AG09309 (cell line): ENCODE measurements at regions not wholly inside any gene's neighbourhood (a gene's known extent, or its start where the extent isn't known, plus 50 kb on each side); places are given as distances from the start of the nearest gene placed in this dataset.
"Not testable (repeated sequence)": the region's sequence is repeated elsewhere in the genome, so short reads cannot be mapped to it uniquely, and the experiment has no call there.

Experiments
- DNase-seq: peaks from one replicate; pipeline ENCODE4 v3.0.0-alpha.2; 2010; ENCODE audit warnings: low read depth
- H3K4me3 ChIP-seq: 2 replicates; pipeline ENCODE4 v1.5.1; 2011; ENCODE audit warnings: mild to moderate bottlenecking, low read depth, low read length, moderate library complexity; ENCODE audit not compliant: control insufficient read depth
- CTCF ChIP-seq: IDR thresholded peaks from 2 replicates; pipeline ENCODE4 v1.5.1; 2011; ENCODE audit warnings: mild to moderate bottlenecking, low read depth, low read length, inconsistent platforms; ENCODE audit not compliant: insufficient read depth, control insufficient read depth; ENCODE audit errors: missing control alignments

DNA sequence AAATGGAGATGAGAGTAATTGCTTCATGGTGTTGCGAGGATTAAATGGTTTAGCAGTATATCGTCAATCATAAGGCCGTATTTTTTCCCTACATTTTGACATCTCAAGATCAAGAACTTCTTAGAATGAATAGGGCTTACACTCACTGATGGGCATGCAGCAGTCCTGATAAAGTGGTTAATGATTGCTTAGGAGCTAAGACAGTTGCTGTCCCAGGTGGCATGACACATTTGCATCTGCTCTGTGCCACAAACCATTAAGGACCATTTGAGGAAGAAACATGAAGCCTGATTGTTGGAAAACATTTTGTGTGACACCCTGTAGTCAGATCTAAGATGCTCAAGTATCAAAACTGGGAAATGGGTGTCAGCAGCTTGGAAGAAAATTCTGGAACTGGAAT, 81.0 kb upstream of the SGIP1 start:
- H3K4me3 ChIP-seq = no peak overlapping the region
- DNase-seq = no peak
- TF ChIP-seq CTCF = no peak

GRCh38 chr1:66455446-66455845, 78.5 kb upstream of the SGIP1 start:
- no peak for TF ChIP-seq CTCF
- no peak overlapping the region for H3K4me3 ChIP-seq
- no peak for DNase-seq

DNA sequence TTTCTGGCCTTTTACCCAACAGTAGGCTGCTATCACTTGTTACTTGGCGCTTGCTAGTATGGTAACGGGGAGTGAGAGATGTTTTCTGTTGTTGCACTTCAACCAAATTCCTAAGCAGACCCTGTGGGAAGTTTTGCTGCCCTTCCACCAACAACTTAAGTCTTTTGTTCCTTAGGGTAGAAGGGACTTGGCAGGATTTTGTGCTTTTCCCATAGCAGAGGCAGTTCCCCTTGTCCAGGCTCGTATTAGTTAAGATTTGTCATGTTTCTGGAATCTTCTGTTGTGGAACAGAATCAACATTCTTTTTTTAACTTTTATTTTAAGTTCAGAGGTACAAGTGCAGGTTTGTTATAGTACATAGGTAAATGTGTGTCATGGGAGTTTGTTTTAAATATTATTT, 73.2 kb upstream of the SGIP1 start:
- H3K4me3 ChIP-seq = no peak overlapping the region
- DNase-seq = no peak
- TF ChIP-seq CTCF = no peak

- no peak overlapping the region for H3K4me3 ChIP-seq
- no peak for DNase-seq
- TF ChIP-seq CTCF = no peak
Observed at GRCh38 chr1:66462313-66462712, 71.6 kb upstream of the SGIP1 start.

DNA sequence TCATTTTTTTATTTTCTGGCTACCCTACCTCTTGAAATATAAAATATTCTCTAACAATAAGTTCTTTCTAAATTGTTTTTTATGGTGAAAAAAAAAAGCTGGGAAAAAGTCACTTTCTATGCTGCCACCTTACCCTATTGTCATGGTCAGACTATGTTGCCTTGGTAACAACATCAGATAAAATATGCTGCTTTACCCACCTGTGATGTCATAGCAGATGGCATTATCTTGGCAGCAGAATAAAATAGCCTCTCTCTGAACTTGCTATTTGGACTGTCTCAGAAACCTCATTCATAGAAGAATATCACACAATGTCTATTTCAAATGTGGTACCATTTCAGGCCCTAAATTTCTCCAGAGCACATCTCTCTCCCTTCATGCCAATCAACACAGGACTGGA, 69.6 kb upstream of the SGIP1 start:
- no peak for TF ChIP-seq CTCF
- H3K4me3 ChIP-seq = no peak overlapping the region
- no peak for DNase-seq

DNA sequence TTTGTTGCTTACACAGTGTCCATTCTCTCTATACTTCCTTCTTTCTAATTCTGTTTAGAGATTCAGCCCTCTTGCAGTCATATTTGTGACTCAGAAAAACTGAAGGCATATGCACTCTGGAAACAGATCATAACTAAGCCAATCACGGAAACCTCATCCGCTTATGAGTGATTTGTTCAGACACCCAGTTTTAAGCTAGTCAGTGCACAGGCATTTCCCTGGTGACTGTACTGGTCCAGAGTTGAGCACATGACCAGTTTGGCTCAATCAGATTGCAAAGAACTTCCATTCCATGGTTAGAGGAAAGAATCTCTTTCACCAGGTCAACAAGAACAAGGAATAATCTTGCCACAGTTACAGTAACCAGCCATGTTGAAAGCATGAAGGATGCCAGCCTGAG, 69.2 kb upstream of the SGIP1 start:
- peak; percentile 95 for DNase-seq
- TF ChIP-seq CTCF = no peak

DNA sequence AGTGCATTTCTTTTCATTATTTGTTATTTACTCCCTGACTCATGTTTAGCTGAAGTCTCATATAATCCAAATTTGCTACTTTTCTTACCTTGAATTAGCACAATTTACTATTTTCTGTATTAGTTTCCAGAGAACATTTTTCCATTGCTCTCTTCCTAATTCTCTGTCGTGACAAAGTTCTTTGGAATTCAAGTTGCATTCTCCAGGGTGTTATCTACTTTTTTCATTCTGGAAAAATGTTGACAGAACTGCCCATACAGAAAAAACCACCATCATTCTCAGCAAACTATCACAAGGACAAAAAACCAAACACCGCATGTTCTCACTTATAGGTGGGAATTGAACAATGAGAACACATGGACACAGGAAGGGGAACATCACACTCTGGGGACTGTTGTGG, 67.3 kb upstream of the SGIP1 start:
- DNase-seq, H3K4me3 ChIP-seq: not testable (repeated sequence)

More for the DNA sequence above, 69.2 kb upstream of the SGIP1 start:
- H3K4me3 ChIP-seq = no peak overlapping the region
